Fibroblast of mammary gland (primary cell): ENCODE measurements at regions not wholly inside any gene's neighbourhood (a gene's known extent, or its start where the extent isn't known, plus 50 kb on each side); places are given as distances from the start of the nearest gene placed in this dataset.
A peak's percentile ranks its signal among the peaks of the same experiment; 100 is the strongest.

Source experiments
- DNase-seq: peaks from one replicate; pipeline ENCODE4 v3.0.0-alpha.2; 2010; ENCODE audit warnings: low read depth
- H3K4me3 ChIP-seq: 2 replicates; pipeline ENCODE4 v1.5.1; 2011; ENCODE audit warnings: low read depth, mild to moderate bottlenecking, low read length, moderate library complexity; ENCODE audit not compliant: control insufficient read depth
- CTCF ChIP-seq: conservative IDR thresholded peaks from 2 replicates; pipeline ENCODE4 v1.5.1; 2011; ENCODE audit warnings: low read depth, low read length, inconsistent platforms; ENCODE audit not compliant: control insufficient read depth, insufficient read depth

- no peak overlapping the region for H3K4me3 ChIP-seq
- no peak for TF ChIP-seq CTCF
- no peak for DNase-seq
Measured at GRCh38 chr5:120789918-120790317, 325.8 kb downstream of the PRR16 start.

DNA sequence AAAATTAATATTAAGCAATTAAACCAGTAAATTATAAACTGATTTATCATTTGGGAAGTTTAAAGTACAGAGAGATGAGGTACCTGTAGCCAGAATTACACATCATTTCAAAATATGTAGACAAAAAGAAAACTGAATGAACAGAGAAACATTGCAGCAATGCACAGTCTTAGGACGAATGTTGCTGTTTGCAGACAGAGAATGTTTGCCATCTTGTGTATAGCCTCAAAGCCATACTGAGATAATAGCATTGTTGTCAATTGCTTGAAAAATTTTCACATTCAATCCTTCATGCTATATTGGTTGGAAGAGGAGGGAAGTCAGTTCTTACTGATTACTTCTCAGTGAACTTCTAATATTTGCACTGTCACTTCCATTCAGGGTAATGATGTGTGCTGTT, 326.2 kb downstream of the PRR16 start:
- H3K4me3 ChIP-seq, result no peak overlapping the region
- no peak for DNase-seq
- TF ChIP-seq CTCF, result no peak

GRCh38 chr5:120792477-120792876, 328.4 kb downstream of the PRR16 start:
- no peak overlapping the region for H3K4me3 ChIP-seq
- TF ChIP-seq CTCF, result no peak
- no peak for DNase-seq

DNA sequence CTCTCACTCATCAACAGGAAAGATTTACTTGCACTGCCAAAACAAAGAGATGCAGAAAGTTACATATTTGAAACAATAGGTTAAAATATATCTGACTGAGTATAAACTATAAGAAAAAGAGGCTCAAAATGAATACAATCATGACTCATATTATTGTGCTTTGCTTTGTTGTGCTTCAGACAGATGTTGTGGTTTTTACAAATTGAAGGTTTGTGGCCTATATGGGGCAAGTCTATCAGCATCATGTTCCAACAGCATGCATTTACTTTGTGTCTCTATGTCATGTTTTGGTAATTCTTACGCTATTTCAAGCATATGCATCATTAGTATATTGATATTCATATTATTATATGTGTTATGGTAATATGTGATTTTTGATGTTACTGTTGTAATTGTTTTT, 330.0 kb downstream of the PRR16 start:
- TF ChIP-seq CTCF, result no peak
- H3K4me3 ChIP-seq, result no peak overlapping the region
- DNase-seq, result peak; percentile 53

GRCh38 chr5:120803282-120803681, 339.2 kb downstream of the PRR16 start:
- TF ChIP-seq CTCF, result peak; percentile 18
- no peak overlapping the region for H3K4me3 ChIP-seq
- peak; percentile 54 for DNase-seq

DNA sequence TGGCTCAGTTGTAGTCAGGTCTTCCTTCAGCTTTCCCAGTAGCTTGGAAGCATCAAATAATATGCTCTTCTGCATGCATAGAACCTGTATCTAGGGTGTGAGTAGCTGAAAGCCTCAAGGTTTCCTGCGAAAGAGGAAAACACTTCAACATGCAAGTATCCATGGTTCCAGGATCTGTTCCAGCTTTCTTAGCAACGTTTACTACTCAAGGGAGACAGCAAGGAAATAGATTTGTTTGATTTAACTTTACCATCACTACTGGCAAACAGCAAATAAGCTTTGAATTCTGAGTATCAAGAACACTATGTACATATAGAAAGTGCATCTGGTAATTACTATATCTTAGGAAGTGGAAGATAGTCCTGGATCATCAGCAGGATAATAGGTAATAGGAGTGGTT, 341.0 kb downstream of the PRR16 start:
- TF ChIP-seq CTCF, result no peak
- no peak for DNase-seq
- H3K4me3 ChIP-seq, result no peak overlapping the region

GRCh38 chr5:120806202-120806601, 342.1 kb downstream of the PRR16 start:
- H3K4me3 ChIP-seq, result no peak overlapping the region
- DNase-seq, result peak; percentile 63
- TF ChIP-seq CTCF, result no peak
